ENCODE measurements at regions not wholly inside any gene's neighbourhood (a gene's known extent, or its start where the extent isn't known, plus 50 kb on each side); places are given as distances from the start of the nearest gene placed in this dataset.
"Not testable (repeated sequence)": the region's sequence is repeated elsewhere in the genome, so short reads cannot be mapped to it uniquely, and the experiment has no call there.

DNA sequence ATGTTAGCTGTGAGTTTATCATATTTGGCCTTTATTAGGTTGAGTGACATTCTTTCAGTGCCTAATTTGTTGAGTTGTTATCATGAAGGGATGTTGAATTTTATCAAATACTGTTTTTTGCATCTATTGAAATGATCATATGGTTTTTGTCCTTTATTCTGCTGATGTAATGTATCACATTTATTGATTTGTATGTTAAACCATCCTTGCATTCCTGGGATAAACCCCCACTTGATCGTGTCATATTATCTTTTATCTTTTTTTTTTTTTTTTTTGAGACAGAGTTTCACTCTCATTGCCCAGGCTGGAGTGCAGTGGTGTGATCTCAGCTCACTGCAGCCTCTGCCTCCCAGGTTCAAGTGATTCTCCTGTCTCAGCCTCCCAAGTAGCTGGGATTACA, 51.9 kb upstream of the MFGE8 start:
- DNase-seq (ENCODE audit: low read depth in 3 of 3, low spot score in 2 of 3), result not testable (repeated sequence)

DNA sequence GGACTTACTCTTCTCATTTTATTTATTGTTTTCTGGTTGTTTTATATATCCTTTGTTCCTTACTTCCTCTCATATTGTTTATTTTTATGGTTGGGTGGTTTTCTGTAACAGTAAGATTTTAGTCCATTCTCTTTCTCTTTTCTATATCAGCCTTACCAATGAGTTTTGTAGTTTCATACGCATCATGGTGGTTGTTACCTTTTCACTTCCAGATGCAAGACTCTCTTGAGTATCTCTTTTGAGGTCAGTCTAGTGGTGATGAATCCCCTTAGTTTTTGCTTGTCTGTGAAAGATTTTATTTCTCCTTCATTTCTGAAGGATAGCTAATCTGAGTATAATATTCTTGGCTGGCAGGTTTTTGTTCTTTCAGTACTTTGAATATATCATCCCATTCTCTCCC, 57.1 kb upstream of the MFGE8 start:
- no peak for DNase-seq (ENCODE audit: low read depth in 3 of 3, low spot score in 2 of 3)

DNA sequence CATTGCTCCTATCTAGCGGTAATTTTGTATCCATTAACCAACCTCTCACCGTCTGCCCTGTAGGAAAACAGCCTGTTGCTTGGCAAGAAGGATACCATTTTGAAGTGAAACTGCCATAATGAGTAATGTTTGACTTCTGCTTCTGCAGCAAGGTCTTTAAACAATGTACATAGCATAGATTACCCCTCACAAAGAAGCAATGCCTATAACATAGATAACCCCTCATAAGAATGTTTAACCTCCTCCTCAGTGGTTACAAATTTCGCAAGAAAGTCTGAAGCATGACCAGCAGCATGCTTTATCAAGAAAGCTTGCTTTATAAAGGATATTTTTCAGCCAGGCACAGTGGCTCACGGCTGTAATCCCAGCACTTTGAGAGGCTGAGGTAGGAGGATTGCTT, 61.2 kb upstream of the MFGE8 start:
- no peak for DNase-seq (ENCODE audit: low read depth in 3 of 3, low spot score in 2 of 3)

DNA sequence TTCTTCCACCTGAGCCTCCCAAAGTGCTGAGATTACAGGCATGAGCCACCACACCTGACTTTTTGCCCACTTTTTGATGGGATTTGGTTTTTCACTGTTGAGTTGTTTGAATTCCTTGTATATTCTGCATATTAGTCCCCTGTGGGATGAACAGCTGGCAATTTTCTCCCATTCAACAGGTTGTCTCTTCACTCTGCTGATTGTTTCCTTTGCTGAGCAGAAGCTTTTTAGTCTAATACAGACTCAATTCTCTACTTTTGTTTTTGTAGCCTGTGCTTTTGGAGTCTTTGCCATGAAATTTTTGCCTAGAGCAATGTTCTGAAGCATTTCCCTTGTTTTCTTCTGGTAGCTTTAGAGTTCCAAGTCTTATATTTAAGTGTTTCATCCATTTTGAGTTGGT, 62.7 kb upstream of the MFGE8 start:
- DNase-seq (ENCODE audit: low read depth in 3 of 3, low spot score in 2 of 3), result no peak

DNA sequence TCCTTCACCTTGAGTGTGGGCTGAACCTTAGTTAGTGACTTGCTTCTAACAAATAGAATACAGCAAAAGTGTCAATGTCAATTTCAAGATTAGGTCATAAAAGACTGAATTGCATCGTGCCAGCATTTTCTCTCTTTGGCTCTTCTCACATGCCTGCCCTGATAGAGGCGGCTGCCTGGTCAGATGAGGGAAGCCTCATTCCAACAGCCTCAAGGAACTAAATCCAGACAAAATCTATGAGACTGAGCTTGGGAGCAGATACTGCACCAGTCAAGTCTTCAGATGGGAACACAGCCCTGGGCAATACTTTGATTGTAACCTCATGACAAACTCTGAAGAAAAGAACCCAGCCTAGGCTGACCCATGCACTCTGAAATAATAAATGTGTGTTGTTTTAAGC, 63.5 kb upstream of the MFGE8 start:
- no peak for DNase-seq (ENCODE audit: low read depth in 3 of 3, low spot score in 2 of 3)

DNA sequence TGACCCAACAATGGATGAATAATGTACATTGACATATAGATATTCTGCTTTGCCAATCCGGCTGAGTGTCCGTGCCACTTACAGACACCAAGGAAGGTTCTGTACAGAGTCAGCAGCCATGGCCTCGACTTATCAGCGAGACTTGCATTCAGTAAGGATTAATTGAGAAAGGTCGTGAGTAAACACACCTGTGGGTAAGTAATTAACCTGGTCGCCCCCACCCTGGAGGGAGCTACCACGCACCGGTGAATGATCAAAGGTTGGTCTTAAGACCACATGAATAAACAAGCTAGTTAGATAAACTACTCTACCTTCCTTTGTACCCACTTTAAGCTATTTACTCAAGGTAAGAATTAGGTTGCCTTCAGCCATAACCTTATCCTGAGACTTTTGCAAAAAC, 66.5 kb upstream of the MFGE8 start:
- DNase-seq (ENCODE audit: low read depth in 3 of 3, low spot score in 2 of 3), result no peak

DNA sequence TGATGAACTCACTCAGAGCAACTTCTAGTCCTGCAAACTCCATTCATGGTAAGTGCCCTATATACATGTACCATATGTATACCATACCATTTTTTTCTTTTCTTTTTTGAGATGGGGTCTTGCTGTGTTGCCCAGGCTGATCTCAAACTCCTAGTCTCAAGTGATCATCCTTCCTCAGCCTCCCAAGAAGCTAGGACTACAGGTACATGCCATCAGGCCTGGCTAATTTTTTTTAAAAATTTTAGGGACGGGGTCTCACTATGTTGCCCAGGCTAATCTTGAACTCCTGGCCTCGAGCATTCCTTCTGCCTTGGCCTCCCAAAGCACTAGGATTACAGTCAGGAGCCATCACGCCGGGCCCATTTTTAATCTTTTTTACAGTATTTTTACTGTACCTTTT, 67.3 kb upstream of the MFGE8 start:
- no peak for DNase-seq (ENCODE audit: low read depth in 3 of 3, low spot score in 2 of 3)

DNA sequence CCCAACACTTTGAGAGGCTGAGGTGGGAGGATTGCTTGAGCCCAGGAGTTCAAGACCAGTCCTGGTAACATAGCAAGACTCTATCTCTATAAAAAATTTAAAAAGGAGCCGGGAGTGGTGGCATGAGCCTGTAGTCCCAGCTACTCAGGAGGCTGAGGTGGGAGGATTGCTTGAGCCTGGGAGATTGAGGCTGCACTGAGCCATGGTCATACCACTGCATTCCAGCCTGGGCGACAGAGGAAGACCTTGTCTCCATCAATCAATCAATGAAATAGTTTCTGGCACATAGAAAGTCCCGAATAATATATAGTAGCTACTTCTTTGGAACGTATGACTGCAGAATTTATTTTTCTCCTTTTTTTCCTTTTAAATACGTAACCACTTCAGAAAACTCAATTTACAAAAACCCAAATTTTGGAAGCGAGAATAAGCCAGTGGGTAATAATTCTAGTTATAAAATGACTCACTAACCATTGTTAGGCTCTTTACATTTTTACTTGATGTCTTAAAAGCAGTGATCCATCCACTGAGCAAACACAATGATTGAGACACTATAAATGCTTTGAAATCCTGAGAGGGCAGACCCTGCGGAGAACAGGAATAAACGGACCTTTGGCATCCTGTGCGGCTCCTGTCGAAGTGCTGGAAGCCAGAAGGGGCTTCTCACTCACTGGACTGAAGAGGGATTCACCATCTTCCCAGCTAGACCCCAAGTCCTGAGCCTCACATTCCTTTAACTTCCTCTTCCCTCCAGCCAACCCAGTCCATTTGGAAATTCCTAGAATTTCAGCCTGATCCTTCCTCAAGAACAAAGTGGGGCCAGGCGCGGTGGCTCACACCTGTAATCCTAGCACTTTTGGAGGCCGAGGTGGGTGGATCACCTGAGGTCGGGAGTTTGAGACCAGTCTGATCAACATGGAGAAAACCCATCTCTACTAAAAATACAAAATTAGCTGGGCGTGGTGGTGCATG, 68.4 kb upstream of the MFGE8 start:
- no peak for DNase-seq (ENCODE audit: low read depth in 3 of 3, low spot score in 2 of 3)

DNA sequence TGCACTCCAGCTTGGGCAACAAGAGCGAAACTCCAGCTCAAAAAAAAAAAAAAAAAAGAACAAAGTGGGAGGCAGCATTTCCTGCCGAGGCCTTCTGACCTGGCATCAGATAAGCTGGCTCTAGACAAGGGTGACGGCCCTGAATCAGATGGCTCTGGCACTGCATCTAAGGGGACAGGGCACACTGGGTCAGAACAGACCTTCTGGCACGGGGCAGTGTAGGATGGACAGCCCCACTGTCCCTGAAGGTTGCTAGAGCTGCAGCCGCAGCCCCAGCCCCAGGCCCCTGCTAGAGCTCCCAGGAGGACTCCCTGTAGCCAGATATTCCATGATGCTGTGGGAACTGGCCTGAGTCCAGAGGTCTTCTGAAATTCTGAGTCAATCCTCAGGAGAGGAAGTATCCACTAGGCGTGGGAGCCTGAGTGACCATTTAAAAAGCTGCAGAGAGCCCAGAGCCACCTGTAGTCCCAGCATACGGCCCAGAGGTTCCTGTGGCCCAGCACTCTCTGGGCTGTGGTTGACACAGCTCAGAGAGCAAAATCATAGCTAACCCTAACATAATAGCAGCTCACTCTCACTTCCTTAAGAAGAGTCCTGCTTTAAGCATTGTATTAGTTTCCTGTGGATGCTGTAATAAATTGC, 69.2 kb upstream of the MFGE8 start:
- no peak for DNase-seq (ENCODE audit: low read depth in 3 of 3, low spot score in 2 of 3)

DNA sequence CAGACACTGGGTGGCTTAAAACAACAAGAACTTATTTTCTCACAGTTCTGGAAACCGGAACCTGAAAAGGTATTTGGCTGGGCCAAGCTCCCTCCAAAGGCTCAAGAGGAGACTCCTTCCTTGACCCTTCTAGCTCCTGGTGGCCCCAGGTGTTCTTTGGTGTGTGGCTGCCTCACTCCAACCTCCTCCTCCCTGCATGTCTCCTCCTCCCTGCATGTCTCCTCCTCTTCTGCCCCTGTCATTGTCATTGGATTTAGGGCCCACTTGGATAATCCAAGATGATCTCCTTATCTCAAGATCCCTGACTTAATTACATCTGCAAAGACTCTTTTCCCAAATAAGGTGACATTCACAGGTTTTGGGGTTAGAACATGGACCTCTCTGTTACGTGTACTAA, 69.8 kb upstream of the MFGE8 start:
- DNase-seq (ENCODE audit: low read depth in 3 of 3, low spot score in 2 of 3), result no peak

DNA sequence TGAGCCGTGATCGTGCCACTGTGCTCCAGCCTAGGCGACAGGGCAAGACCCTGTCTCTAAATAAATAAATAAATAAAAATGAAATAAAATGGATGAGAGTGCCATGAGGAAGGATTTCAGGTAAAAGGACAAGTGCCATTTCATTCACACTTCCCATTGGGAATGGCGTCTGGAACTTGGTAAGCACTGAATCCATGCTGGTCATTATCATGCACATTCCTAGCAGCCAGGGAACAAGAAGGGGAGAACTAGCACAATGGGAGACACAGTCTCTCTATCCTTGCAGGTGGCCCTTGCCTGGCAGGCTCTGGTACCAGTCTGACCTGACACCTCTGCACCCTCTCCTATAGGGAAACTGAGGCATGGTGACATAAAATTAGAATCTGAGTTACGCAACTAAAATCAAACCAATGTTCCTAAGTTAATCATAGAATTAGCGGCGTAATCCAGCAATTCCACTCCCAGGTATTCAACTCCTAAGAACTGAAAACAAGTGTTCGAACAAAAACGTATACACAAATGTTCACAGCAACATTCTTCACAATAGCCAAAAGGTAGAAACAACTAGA, 70.8 kb upstream of the MFGE8 start:
- no peak for DNase-seq (ENCODE audit: low read depth in 3 of 3, low spot score in 2 of 3)

DNA sequence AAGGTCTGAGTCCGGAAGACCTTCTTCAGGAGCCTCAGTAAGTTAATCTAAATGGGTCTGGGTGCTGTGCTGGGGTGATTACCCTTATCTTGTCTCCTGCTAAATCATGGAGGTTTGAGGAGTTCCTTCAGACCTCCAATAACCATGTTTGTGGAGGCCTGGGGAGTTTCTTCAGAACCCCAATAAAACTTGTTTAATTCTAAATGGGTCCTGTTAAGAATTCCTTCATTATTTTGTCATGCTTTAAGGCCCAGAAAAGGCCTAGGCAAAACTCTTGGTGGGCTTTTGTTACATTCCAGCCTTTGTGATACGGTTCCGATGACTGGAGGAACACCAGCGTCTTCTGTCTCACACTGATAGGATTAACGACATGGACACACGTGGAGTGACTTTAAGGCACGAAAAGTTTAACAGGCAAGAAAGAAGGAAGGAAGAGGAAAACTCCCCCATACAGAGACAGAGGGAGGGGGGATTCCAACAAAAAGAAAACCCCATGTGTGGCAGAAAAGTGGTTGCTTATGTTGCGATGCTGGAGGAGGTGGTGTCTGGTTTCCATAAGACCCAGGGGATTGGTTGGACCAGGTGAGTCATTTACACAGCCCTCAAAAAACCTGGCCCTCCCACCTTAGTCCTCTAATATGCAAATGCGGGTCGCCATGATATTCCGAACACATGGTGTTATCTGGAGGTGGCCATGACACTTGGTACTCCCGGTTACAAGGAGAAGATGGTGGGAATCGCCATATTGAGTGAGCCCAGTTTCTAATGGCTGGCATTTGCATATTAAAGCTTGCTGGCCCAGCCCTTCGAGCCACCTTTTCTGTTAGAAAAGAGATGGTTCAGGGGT, 72.6 kb upstream of the MFGE8 start:
- DNase-seq (ENCODE audit: low read depth in 3 of 3, low spot score in 2 of 3), result no peak

DNA sequence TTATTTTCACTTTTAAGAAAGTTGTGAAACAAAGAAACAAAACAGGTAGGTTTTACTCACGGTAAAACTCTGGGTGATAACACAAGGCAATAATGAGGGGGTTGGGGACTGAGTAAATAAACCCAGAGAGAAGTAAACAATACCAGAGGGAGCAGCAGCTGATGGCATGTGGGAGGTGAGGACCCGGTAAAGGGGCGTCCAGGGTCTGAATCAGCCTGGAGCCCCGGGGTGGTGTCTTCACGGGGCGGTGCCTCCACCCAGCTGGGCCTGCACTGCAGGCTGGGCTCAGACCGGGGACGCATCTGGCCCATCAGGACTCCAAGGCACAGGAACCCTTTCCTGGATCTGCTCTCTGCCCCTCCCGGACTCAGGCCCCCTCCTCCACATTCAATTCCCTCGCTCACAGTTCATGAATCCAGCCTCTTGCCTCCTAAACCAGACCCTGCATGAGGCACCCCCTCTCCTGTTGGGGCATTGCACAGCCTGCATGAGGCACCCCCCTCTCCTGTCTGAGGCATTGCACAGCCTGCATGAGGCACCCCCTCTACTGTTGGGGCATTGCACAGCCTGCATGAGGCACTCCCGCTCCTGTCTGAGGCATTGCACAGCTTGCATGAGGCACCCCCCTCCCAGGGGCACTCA, 73.9 kb upstream of the MFGE8 start:
- no peak for DNase-seq (ENCODE audit: low read depth in 3 of 3, low spot score in 2 of 3)

DNA sequence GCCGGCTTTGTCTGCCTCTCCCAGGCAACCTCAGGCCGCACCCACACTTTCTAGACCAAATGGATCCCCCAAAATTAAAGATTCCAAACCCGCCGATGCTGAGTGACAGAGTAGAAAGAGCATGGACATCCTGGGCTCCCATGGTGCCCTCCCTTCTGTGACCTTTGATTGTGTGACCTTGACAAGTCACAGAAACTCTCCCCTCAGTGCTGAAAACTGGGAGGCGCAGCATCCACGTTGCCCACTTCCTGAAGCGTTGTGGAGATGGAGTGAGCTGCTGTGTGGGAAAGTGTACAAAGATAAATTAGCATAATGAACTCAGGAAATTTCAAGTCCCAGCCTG, 74.4 kb upstream of the MFGE8 start:
- DNase-seq (ENCODE audit: low read depth in 3 of 3, low spot score in 2 of 3), result no peak

DNA sequence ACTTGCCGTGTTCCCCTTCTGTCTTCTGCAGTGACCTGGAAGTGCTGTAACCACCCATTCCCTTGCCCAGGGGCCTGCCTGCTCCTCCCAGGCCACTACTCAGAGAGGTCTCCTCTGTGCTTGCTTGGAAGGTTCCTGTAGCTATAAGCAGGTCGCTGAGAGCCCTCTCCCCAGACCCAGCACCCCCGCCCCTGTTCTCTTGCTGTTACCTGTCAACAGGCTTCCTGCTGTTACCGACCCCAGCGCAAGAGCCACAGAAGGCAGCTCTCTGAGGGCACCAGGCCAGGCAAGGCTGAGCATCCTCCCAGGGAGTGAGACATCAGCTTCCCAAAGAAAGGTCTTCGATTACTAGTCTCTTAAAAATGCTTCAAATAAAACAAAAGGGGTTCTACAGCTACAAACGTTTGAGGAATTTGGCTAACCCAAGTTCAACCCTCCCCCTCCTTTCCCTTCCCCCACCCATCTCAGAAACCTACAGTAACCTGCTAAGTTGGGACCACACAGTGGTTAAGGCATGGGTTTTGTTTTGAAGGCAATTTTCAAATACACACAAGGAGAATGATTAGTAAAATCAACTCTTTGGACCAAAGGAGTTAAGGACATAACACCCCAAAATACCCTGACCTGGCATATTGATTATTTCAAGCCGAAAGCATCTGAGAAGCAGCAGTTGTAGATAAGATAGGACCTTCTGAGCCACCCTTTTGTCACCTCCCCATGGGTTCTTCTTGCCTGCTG, 74.9 kb upstream of the MFGE8 start:
- no peak for DNase-seq (ENCODE audit: low read depth in 3 of 3, low spot score in 2 of 3)

DNA sequence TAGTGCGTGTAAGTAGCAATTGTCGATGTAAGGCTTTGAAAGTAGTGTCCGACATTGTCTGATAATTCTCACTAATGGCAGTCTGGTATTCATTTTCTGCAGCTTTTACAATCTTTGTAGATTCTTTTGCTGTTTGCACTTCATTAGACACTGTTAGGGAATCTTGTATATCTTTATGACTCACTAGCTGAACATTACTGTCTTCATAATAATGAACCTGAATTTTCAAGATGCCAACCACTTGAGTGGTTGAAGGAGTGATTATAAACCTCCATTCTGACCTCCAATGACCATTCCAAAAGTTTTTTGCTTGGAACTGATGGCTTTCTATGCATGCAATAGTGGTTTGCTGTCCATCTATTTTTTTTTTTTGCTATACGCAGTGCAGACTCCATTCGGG, 76.4 kb upstream of the MFGE8 start:
- no peak for DNase-seq (ENCODE audit: low read depth in 3 of 3, low spot score in 2 of 3)

DNA sequence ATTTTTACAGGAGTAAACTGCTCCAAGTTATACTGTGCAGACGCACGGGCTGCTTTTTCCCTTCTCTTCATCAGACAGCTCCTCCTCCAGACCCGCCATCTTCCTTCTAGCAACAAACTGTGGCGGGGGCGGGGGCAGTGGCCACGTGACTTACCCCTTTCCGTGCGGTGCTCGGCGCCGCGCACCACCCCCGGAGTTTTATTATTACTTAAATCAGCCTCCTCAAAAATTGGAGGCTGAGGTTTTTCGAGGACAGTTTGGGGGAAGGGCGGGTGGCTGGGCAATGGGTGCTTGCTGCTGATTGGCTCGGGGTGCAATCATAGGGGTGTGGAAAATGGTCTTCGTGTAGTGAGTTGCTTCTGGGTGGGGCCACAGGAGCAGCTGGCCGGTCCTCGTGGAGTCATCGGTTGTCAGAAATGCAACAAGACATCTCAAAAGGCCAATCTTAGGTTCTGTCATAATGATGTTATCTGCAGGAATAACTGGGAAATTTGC, 77.1 kb upstream of the MFGE8 start:
- no peak for DNase-seq (ENCODE audit: low read depth in 3 of 3, low spot score in 2 of 3)

DNA sequence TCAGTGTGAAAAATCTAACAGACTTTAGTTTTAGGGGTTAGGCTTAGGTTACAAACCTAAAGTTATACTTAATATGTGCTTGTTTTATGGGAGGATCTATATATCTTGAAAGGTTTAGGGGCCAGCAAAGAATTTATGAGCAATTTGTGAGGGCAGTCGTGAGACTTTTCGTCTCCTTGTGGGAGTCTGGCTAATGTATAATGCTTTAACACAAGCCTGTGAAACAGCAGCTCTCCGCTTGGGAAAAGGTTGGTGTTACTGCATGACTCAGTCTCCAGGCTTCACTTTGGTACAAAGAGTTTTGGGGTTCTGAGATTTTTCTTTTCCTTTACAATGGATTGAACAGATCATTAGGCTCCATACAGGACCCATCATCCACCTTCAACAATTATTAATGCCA, 79.0 kb upstream of the MFGE8 start:
- DNase-seq (ENCODE audit: low read depth in 3 of 3, low spot score in 2 of 3), result no peak

DNA sequence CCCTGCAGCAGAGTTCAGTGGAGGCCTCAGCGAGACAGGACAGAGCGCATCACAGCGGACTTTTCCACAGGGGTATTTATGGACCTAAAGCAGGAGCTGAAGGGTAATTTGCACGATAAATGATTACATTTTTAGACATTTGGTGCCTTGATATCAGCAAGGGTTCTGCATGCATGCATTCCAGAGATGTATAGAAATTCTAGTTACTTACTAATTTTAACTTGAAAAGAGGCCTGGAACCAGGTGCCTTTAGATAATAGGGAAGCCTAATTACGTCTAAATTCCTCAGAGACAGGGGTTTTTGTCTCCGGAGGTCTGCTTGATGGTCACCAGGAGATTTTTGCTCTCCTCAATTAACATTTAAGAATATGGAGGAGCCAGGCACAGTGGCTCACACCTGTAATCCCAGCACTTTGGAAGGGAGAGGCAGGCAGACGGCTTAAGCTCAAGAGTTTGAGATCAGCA, 79.8 kb upstream of the MFGE8 start:
- DNase-seq (ENCODE audit: low read depth in 3 of 3, low spot score in 2 of 3), result no peak

DNA sequence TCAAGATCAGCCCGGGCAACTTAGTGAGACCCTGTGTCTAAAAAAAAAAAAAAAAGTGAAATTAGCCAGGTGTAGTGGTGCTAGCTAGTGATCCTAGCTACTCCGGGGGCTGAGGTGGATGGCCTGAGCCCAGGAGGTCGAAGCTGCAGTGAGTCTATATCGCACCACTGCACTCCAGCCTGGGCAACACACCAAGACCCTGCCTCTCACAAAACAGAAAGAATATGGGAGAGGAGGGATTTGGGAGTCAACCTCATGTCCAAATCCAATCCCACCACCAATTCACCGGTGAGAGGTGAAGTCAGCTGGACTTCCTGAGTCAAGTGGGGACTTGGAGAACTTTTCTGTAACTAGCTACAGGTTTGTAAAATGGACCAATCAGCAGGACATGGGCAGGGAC, 80.5 kb upstream of the MFGE8 start:
- DNase-seq (ENCODE audit: low read depth in 3 of 3, low spot score in 2 of 3), result no peak
